Endothelial cell of umbilical vein (primary cell): ENCODE measurements at regions not wholly inside any gene's neighbourhood (a gene's known extent, or its start where the extent isn't known, plus 50 kb on each side); places are given as distances from the start of the nearest gene placed in this dataset.

Experiments
- BruUV-seq: library from RNA; stranded (reverse); fragments of 400-500 nt; replicated peaks from 2 replicates; lab custom pipeline; 2021; lab: Mats Ljungman, UMichigan
- CTCF ChIA-PET: fragments of 300-600, 350-600 bp; sonication (Branson Sonifier 250); formaldehyde crosslinking; loops from one replicate; lab custom pipeline; 2021; ENCODE audit warnings: antibody characterized with exemption, inconsistent platforms; lab: Charles Lee
- POLR2A ChIA-PET: fragments of 300-600, 350-600 bp; sonication (Branson Sonifier 250); formaldehyde crosslinking; loops from one replicate; lab custom pipeline; 2021; ENCODE audit warnings: antibody characterized with exemption, inconsistent platforms; lab: Charles Lee
- DNase-seq: peaks from one replicate; pipeline ENCODE4 v3.0.0-alpha.2; 2011; ENCODE audit warnings: low read depth, low spot score
- FAIRE-seq: peaks from 2 replicates; lab custom pipeline; 2011; peaks lifted over from hg19 to GRCh38; lab: Jason Lieb, UNC
- H2AFZ ChIP-seq: 2 replicates; pipeline ENCODE4 v1.6.0; 2012; ENCODE audit warnings: low read depth, low read length, control low read depth, inconsistent platforms
- H3K27ac ChIP-seq: 2 replicates; pipeline ENCODE4 v1.5.1; 2011; ENCODE audit warnings: low read depth, mild to moderate bottlenecking, control low read depth, low read length, moderate library complexity; ENCODE audit not compliant: insufficient read depth
- H3K27me3 ChIP-seq, 2 experiments: 2 replicates each; pipeline versions ENCODE4 v1.6.0 to v1.6.1; 2011; ENCODE audit warnings: low read length in 2 of 2, mixed read lengths in 1 of 2; ENCODE audit not compliant: control insufficient read depth in 2 of 2, insufficient read depth in 2 of 2
- H3K36me3 ChIP-seq, 2 experiments: 2 replicates in 1 of 2; 3 replicates in 1 of 2; pipeline ENCODE4 v1.5.1; 2011; ENCODE audit warnings: low read length in 2 of 2, mild to moderate bottlenecking in 1 of 2, moderate library complexity in 1 of 2; ENCODE audit not compliant: control insufficient read depth in 2 of 2, insufficient read depth in 2 of 2; ENCODE audit errors: extremely low read depth in 1 of 2
- H3K4me1 ChIP-seq: 3 replicates; pipeline ENCODE4 v1.5.1; 2011; ENCODE audit warnings: mild to moderate bottlenecking, low read length; ENCODE audit not compliant: control insufficient read depth, insufficient read depth; ENCODE audit errors: extremely low read depth
- H3K4me2 ChIP-seq: 2 replicates; pipeline ENCODE4 v1.6.1; 2011; ENCODE audit warnings: low read length, control low read depth, mixed read lengths; ENCODE audit not compliant: insufficient read depth
- H3K4me3 ChIP-seq, 3 experiments: fragments of 200-600 bp in 1 of 3; sonication (generic), shearing (Covaris generic) in 1 of 3; replicated peaks in 1 of 3; 2 replicates each; pipeline ENCODE4 v1.5.1; 2011 to 2016; ENCODE audit warnings: control low read depth in 3 of 3, low read length in 3 of 3, mild to moderate bottlenecking in 2 of 3, inconsistent platforms in 1 of 3, low read depth in 1 of 3, moderate library complexity in 1 of 3; ENCODE audit not compliant: insufficient read depth in 1 of 3
- H3K79me2 ChIP-seq: 2 replicates; pipeline ENCODE4 v1.6.0; 2012; ENCODE audit warnings: low read length, inconsistent platforms; ENCODE audit not compliant: control insufficient read depth, insufficient read depth
- H3K9ac ChIP-seq: replicated peaks from 2 replicates; pipeline ENCODE3; 2011; ENCODE audit warnings: low read length, control low read depth; ENCODE audit not compliant: insufficient read depth; ENCODE audit errors: extremely low read depth
- H3K9me1 ChIP-seq: replicated peaks from 3 replicates; pipeline ENCODE4 v1.6.0; 2011; ENCODE audit warnings: mild to moderate bottlenecking, low read length; ENCODE audit not compliant: control insufficient read depth, insufficient read depth; ENCODE audit errors: extremely low read depth
- H3K9me3 ChIP-seq: replicated peaks from 2 replicates; pipeline ENCODE4 v1.5.1; 2012; ENCODE audit warnings: low read length, inconsistent platforms; ENCODE audit not compliant: control insufficient read depth, insufficient read depth
- H4K20me1 ChIP-seq: replicated peaks from 2 replicates; pipeline ENCODE3; 2011; ENCODE audit warnings: mild to moderate bottlenecking, low read length; ENCODE audit not compliant: control insufficient read depth, insufficient read depth; ENCODE audit errors: extremely low read depth
- CTCF ChIP-seq, 2 donors: IDR thresholded peaks; 1 replicate in 1 of 2; 2 replicates in 1 of 2; pipeline ENCODE4 v1.5.1; 2011; ENCODE audit warnings: low read length in 2 of 2, mild to moderate bottlenecking in 2 of 2, moderate library complexity in 2 of 2, control low read depth in 1 of 2, inconsistent platforms in 1 of 2, low read depth in 1 of 2; ENCODE audit not compliant: insufficient read depth in 1 of 2; ENCODE audit errors: extremely low read depth in 1 of 2
- EZH2 ChIP-seq: IDR thresholded peaks from 2 replicates; pipeline ENCODE4 v1.6.1; 2012; ENCODE audit warnings: borderline replicate concordance, low read depth, mild to moderate bottlenecking, moderate library complexity, low read length, inconsistent platforms; ENCODE audit not compliant: severe bottlenecking
- FOS ChIP-seq: IDR thresholded peaks from 2 replicates; pipeline ENCODE4 v1.6.1; 2011; ENCODE audit warnings: mild to moderate bottlenecking, low read length, moderate library complexity, borderline replicate concordance; ENCODE audit not compliant: insufficient read depth
- GATA2 ChIP-seq: IDR thresholded peaks from 2 replicates; pipeline ENCODE4 v1.7.0; 2011; ENCODE audit warnings: low read depth, mild to moderate bottlenecking, moderate library complexity, mixed read lengths, low read length; ENCODE audit not compliant: insufficient read length, insufficient read depth
- JUN ChIP-seq: IDR thresholded peaks from 2 replicates; pipeline ENCODE4 v1.6.1; 2011; ENCODE audit warnings: borderline replicate concordance, low read depth; ENCODE audit not compliant: insufficient read length, insufficient read depth
- MYC ChIP-seq: IDR thresholded peaks from one replicate; pipeline ENCODE4 v1.6.1; 2011; ENCODE audit warnings: mild to moderate bottlenecking, low read depth, low read length
- POLR2A ChIP-seq: IDR thresholded peaks from 2 replicates; pipeline ENCODE4 v1.6.1; 2012; ENCODE audit warnings: low read depth, mild to moderate bottlenecking, control low read depth, low read length
- POLR2AphosphoS5 ChIP-seq: IDR thresholded peaks from 2 replicates; pipeline ENCODE4 v1.6.1; 2012; ENCODE audit warnings: low read depth, mild to moderate bottlenecking, control low read depth, low read length, moderate library complexity; ENCODE audit not compliant: insufficient read depth
- dilution Hi-C: fragments of 300-500 bp; cut with MboI; formaldehyde crosslinking; loops from one replicate; pipeline ENCODE4 v1.15.0; 2019; ENCODE audit warnings: low sequenced_read_pairs; ENCODE audit not compliant: extremely low pct_ligation_motif_present
- intact Hi-C: fragments of 100-400 bp; cut with micrococcal nuclease; formaldehyde crosslinking; loops from one replicate; pipeline ENCODE4 v1.10.0; 2022
- TF ChIP-seq, protein P1 (sequence below): IDR thresholded peaks from 2 replicates; pipeline ENCODE4 v1.6.1; 2011; ENCODE audit not compliant: insufficient read depth, insufficient read length

DNA sequence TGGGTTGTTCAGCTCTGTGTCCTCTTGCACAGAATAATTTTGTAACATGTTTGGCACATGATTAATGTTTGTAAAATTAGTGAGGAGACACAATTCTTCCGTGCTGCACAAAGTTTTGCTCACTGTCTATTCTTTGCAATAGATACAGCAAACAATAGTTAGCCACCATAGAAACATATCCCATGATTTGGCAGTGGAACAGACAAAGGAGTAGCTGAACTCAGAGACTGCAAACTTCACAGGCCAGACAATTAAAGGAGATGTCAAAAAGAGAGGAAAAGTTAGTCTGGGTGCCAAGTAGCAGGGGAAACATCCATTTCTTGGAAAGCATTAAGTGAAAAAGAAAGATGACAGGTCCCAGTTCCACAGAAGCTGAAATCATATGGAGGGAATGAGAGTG, 267.4 kb upstream of the NRXN1 start:
- CTCF ChIA-PET, result no interaction called here

More for the DNA sequence above, 267.4 kb upstream of the NRXN1 start:
- no peak overlapping the region for H3K4me2 ChIP-seq
- no peaks in the 10 kb centered on the region for H3K27me3 ChIP-seq
- BruUV-seq, result no TSS peak
- H2AFZ ChIP-seq, result no peak overlapping the region
- dilution Hi-C loops, result no loop called here
- no peaks in the 10 kb centered on the region for H3K36me3 ChIP-seq
- H4K20me1 ChIP-seq, result no peaks in the 10 kb centered on the region
- TF ChIP-seq MYC, result no peak
- no peak for TF ChIP-seq EZH2
- TF ChIP-seq JUN, result no peak
- TF ChIP-seq POLR2AphosphoS5, result no peak
- TF ChIP-seq, protein P1, sequence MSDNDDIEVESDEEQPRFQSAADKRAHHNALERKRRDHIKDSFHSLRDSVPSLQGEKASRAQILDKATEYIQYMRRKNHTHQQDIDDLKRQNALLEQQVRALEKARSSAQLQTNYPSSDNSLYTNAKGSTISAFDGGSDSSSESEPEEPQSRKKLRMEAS, result no peak
- TF ChIP-seq GATA2, result no peak
- no peak for TF ChIP-seq POLR2A
- TF ChIP-seq CTCF (IDR thresholded peaks at IDR 0.05; ENCODE audit: extremely low read depth in 1 of 2, insufficient read depth in 1 of 2, low read depth in 1 of 2, low read length in 2 of 2), result no peak
- no peak for TF ChIP-seq FOS
- no peaks in the 10 kb centered on the region for H3K9me1 ChIP-seq
- H3K79me2 ChIP-seq, result no peaks in the 10 kb centered on the region
- no peak for FAIRE-seq
- intact Hi-C loops, result no loop called here
- no peaks in the 10 kb centered on the region for H3K9me3 ChIP-seq
- POLR2A ChIA-PET, result no interaction called here
- H3K27ac ChIP-seq, result no peak overlapping the region
- no peak overlapping the region for H3K4me3 ChIP-seq
- no peak overlapping the region for H3K9ac ChIP-seq
- H3K4me1 ChIP-seq, result no peaks in the 10 kb centered on the region
- DNase-seq, result no peak
